ENCODE measurements at regions not wholly inside any gene's neighbourhood (a gene's known extent, or its start where the extent isn't known, plus 50 kb on each side); places are given as distances from the start of the nearest gene placed in this dataset.

DNA sequence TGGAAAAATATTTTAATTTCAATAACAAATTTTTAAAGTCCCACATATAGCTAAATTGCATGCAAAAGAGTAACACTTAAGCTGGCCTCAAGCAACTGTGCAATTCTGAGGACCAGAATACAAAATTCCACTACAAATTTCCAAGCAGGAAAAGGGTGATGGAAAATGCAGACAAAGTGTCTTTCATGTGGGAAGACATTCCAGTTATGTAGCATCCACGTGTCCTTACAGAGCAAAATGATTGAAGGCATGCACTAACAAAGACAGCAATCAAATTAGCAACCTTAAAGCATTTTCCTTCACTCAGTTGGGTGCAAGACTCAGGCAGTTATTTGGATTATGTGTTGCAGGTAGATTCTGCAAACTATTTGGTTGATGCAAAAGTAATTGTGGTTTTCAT lies 203.7 kb downstream of the HERPUD2 start:
- no peaks in the 10 kb centered on the region for H3K36me3 ChIP-seq
- intact Hi-C loops (cut with DNase I; ENCODE audit: low total_unique reads) (no loop called here), in situ Hi-C loops (cut with MboI; ENCODE audit: low pct_ligation_motif_present in 1 of 4, low pct_unique_long_range_greater_than_20kb in 1 of 4, low sequenced_read_pairs in 3 of 4) (no loop called here)
- H3K27me3 ChIP-seq, result no peaks in the 10 kb centered on the region
- no peaks in the 10 kb centered on the region for H3K9me3 ChIP-seq
- TF ChIP-seq POLR2AphosphoS5 (IDR thresholded peaks at IDR 0.05) (no peak), EP300 (IDR thresholded peaks at IDR 0.05; ENCODE audit: low read depth) (no peak), POLR2A (IDR thresholded peaks at IDR 0.05) (no peak)
- TF ChIP-seq, protein P1, sequence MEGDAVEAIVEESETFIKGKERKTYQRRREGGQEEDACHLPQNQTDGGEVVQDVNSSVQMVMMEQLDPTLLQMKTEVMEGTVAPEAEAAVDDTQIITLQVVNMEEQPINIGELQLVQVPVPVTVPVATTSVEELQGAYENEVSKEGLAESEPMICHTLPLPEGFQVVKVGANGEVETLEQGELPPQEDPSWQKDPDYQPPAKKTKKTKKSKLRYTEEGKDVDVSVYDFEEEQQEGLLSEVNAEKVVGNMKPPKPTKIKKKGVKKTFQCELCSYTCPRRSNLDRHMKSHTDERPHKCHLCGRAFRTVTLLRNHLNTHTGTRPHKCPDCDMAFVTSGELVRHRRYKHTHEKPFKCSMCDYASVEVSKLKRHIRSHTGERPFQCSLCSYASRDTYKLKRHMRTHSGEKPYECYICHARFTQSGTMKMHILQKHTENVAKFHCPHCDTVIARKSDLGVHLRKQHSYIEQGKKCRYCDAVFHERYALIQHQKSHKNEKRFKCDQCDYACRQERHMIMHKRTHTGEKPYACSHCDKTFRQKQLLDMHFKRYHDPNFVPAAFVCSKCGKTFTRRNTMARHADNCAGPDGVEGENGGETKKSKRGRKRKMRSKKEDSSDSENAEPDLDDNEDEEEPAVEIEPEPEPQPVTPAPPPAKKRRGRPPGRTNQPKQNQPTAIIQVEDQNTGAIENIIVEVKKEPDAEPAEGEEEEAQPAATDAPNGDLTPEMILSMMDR (IDR thresholded peaks at IDR 0.05), result no peak
- no peak for DNase-seq
- H3K4me1 ChIP-seq, result no peaks in the 10 kb centered on the region
- H3K27ac ChIP-seq, result no peak overlapping the region
- no peak overlapping the region for H3K4me3 ChIP-seq
- WGBS, 2 donors (ENCODE audit: low coverage in 1 of 2), result 27 to 42% methylated on average over 1 of the region's 1 CpG

DNA sequence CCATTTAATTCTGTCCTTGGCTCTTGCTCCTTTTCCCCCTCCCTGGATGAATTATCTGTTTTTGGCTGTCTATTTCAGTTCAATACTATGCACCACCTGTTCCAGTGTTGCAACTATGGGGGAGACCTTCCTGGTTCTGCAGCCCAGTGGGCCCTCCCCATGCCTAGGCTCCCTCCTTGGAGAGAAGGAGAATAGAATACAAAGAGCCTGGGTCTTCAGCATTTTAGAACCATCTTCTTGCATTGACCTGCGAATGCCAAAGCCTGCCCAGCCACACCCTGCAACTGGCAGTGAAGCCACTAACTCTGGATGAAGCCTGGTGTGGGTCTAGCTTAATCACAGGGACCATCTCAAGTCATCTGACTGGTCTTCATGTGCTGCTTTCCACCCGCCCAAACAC lies 207.1 kb downstream of the HERPUD2 start:
- no peaks in the 10 kb centered on the region for H3K36me3 ChIP-seq
- H3K27me3 ChIP-seq, result no peaks in the 10 kb centered on the region
- no peak overlapping the region for H3K4me3 ChIP-seq
- H3K4me1 ChIP-seq, result no peaks in the 10 kb centered on the region
- intact Hi-C loops (cut with DNase I; ENCODE audit: low total_unique reads), result no loop called here
- H3K9me3 ChIP-seq, result no peaks in the 10 kb centered on the region
- H3K27ac ChIP-seq, result no peak overlapping the region
- in situ Hi-C loops (cut with MboI; ENCODE audit: low pct_ligation_motif_present in 1 of 4, low pct_unique_long_range_greater_than_20kb in 1 of 4, low sequenced_read_pairs in 3 of 4), result no loop called here
- WGBS, 2 donors (ENCODE audit: low coverage in 1 of 2), result 55% methylated on average over 2 of the region's 2 CpGs; no CpG with 5 or more reads in 1 of the 2 donors
- TF ChIP-seq, protein P1 (IDR thresholded peaks at IDR 0.05), result no peak
- TF ChIP-seq EP300 (IDR thresholded peaks at IDR 0.05; ENCODE audit: low read depth) (no peak), POLR2AphosphoS5 (IDR thresholded peaks at IDR 0.05) (no peak), POLR2A (IDR thresholded peaks at IDR 0.05) (no peak)
- no peak for DNase-seq

DNA sequence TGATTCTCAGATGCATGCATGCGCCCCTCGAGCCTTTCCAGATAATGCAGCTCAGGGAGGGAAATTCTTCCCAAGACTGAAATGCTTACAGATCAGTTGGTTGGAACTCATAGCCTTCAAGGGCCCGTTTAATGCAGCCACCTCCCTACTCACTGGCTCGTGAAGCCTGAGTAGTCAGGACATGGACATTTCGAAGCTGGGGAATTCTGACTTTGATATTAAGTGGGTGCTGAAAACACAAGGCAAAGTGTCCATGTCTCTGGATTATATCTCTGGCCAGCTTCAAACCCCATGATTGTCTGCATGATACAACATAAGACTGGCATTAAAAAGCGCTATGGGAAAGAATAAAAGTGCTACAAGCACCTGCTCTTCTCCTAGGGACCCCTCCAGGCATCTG lies 207.5 kb downstream of the HERPUD2 start:
- DNase-seq, result no peak
- Histone ChIP-seq H3K27me3 (no peaks in the 10 kb centered on the region), H3K27ac (no peak overlapping the region), H3K4me3 (no peak overlapping the region), H3K36me3 (no peaks in the 10 kb centered on the region), H3K4me1 (no peaks in the 10 kb centered on the region), H3K9me3 (no peaks in the 10 kb centered on the region)
- 73 to 83% methylated on average over 2 to 6 of the region's 6 CpGs for WGBS, 2 donors (ENCODE audit: low coverage in 1 of 2)
- in situ Hi-C loops (cut with MboI; ENCODE audit: low pct_ligation_motif_present in 1 of 4, low pct_unique_long_range_greater_than_20kb in 1 of 4, low sequenced_read_pairs in 3 of 4) (no loop called here), intact Hi-C loops (cut with DNase I; ENCODE audit: low total_unique reads) (no loop called here)
- TF ChIP-seq, protein P1 (IDR thresholded peaks at IDR 0.05), result no peak
- TF ChIP-seq POLR2A (IDR thresholded peaks at IDR 0.05), result no peak
- TF ChIP-seq EP300 (IDR thresholded peaks at IDR 0.05; ENCODE audit: low read depth), result no peak
- no peak for TF ChIP-seq POLR2AphosphoS5 (IDR thresholded peaks at IDR 0.05)

DNA sequence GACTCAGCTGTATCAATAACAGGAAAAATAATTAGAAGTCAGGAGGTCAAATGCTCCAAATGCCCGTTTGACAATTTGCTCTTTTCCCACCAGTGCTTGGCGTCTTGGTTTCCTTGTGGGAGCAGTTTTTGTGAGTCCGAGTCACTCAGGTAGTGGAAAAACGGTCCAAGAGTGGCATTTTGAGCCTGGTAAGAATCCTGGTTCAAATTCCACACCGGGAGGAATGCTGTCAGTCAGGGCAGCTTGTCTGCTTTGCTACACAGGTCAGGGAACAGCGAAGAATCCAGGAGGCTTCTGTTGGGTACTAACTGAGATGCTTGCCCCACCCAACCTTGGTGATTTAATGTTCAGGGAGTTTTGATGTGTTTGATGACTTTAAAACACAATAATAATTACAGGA lies 209.5 kb downstream of the HERPUD2 start:
- intact Hi-C loops (cut with DNase I; ENCODE audit: low total_unique reads), result no loop called here
- H3K9me3 ChIP-seq, result no peaks in the 10 kb centered on the region
- no peaks in the 10 kb centered on the region for H3K4me1 ChIP-seq
- in situ Hi-C loops (cut with MboI; ENCODE audit: low pct_ligation_motif_present in 1 of 4, low pct_unique_long_range_greater_than_20kb in 1 of 4, low sequenced_read_pairs in 3 of 4), result no loop called here
- no peaks in the 10 kb centered on the region for H3K36me3 ChIP-seq
- DNase-seq, result no peak
- WGBS, 2 donors (ENCODE audit: low coverage in 1 of 2), result 50 to 59% methylated on average over 6 of the region's 6 CpGs
- no peaks in the 10 kb centered on the region for H3K27me3 ChIP-seq
- H3K27ac ChIP-seq, result no peak overlapping the region
- H3K4me3 ChIP-seq, result no peak overlapping the region
- TF ChIP-seq POLR2AphosphoS5 (IDR thresholded peaks at IDR 0.05), result no peak
- TF ChIP-seq, protein P1 (IDR thresholded peaks at IDR 0.05), result no peak
- TF ChIP-seq POLR2A (IDR thresholded peaks at IDR 0.05), result no peak
- TF ChIP-seq EP300 (IDR thresholded peaks at IDR 0.05; ENCODE audit: low read depth), result no peak

Measured in transverse colon (tissue), 4 donors.